HG02798 (cell line): ENCODE measurements at regions not wholly inside any gene's neighbourhood (a gene's known extent, or its start where the extent isn't known, plus 50 kb on each side); places are given as distances from the start of the nearest gene placed in this dataset.

Experiments used
- ATAC-seq: cut with Tn5 transposase; IDR thresholded peaks from one replicate; pipeline ENCODE4 v1.9.1; 2021; ENCODE audit warnings: mild to moderate bottlenecking; ENCODE audit not compliant: unreplicated experiment, poor library complexity

DNA sequence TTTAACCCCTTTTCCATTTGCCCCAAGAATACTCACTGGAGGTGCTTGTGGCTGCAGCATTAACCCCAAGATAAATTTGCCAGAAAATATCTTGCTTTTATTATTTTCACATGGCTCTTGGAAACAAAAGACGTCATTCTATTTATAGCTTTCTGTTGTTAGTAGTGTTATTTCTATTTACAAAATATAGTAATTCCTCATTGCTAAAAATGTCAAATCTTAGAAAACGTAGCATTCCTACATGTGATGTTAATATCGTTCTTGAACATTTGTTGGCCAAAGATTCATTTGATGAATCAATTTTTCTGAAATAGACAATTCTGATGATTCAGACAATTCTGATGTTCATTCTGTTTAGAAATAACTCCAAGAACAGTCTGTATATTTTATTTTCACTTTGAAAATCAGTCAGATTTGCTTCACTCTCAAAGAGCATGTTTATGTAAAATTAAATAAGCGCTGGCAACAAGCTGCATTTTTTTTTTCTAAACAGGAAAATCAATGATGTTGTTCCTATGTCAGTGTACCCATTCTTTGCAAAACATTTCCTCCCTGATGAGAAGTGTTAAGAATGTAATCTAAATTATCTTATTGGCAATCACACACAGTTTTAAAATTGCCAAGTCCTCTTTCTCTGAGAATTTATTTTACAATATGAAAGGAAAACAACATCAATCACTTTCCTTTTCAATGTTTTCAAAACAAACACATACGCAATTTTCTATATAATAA is 334.0 kb downstream of the KCTD12 start:
- ATAC-seq = no peak

DNA sequence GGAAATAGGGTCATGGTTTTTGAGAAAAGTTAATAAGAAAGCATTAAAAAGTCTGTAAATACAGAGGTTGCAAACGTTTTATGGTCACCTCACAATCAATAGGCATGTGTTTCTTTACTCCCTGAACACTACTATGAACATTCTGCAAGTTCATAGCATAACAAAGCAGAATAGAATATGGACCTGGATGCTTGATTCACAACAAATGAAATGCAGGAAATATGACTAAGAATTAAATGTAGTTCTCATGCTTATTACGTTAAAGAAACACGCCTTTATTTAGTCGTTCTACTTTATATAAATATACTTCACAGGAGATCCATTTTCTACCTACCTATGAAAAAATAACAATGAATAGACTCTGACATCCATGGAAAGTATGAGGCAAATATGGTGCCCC is 344.0 kb downstream of the KCTD12 start:
- ATAC-seq = no peak

- ATAC-seq = no peak
Measured at GRCh38 chr13:76538004-76538403, 348.2 kb downstream of the KCTD12 start.

DNA sequence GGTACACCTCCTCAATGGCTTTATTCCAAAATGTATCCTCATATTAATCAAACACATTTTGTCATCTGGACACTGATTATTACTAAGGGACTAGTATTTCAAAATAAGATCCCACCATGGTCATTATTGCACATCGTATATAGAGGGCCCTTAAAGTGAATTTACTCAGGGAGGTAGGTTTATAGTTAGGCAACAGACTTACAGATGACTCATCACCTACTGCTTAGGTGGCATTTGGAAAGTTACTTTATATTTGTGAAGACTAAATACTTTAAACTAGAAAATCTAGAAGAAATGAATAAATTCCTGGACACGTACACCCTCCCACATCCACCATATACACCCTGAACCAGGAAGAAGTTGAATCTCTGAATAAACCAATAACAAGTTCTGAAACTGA is 353.0 kb downstream of the KCTD12 start:
- no peak for ATAC-seq

DNA sequence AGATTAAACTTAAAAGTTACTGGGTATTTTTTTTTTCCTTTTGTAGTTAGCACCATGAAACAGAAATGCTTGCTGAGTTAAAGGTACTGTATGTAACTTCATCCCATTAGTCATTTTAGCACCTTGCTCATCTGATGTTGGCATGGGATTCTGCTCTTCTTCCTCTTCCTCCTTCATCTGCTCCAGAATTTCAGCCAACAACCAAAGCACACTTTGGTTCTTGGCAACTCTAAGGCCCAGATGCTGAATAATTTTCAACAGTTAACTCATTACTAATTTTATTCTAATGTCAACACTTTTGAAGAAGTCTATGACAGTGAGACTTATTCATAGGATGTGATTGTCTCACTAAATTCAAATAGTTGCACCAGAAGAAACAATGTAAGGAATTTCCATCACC is 359.2 kb downstream of the KCTD12 start:
- ATAC-seq = no peak

GRCh38 chr13:76523740-76524340 is 362.4 kb downstream of the KCTD12 start:
- ATAC-seq = peak; percentile 86

DNA sequence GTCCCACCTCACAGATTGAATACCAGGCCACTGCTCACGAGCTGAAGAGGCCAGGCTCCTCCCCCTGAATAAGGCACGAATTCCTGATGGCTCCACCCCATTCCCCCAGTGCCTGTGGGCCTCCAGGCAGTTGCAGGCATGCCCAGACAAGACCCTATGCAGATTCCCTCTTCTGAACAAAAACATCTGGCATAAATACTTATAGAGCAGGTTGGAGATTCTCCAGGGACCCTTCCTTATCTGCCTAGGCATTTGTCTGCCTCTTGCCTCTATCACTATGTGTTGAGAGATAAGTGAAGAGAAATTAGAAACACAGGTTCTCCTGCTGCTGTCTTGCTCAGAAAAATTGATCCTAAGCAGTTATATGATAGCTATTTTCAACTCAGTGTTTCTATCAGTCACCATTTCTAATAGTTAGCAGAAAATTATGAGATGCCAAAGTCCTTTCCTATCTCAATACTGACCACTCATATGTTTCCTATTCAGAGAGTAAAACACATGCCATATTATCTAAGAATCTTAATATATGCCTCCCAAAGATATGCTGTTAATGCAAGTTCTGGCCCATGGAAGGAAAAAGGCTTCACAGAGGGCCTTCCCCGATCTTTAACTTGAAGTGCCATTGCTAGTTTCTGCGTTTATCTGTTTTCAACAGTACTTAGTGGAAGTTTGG is 364.0 kb downstream of the KCTD12 start:
- ATAC-seq = no peak

DNA sequence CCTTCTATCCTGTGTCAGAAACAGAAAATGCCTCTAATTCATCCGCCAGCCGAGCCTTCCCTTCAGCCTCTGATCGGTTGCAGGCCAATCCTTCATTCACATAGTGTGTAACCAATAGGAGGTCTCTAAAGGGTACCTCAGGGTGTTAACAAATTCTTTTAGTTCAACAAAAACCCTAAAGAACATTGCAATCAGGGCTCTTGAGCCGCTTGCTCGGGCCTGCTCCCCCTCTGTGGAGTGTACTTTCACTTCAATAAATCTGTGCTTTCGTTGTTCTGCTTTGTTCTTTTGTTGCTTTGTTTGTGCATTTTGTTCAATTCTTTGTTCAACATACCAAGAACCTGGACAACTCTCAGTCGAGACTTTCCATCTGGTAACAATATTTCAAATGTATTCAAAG is 366.5 kb downstream of the KCTD12 start:
- no peak for ATAC-seq

- ATAC-seq = no peak
Measured at GRCh38 chr13:76516586-76516985, 369.6 kb downstream of the KCTD12 start.

GRCh38 chr13:76516013-76516412 is 370.2 kb downstream of the KCTD12 start:
- no peak for ATAC-seq

- ATAC-seq = no peak
Measured at GRCh38 chr13:76512721-76513145, 373.5 kb downstream of the KCTD12 start.

DNA sequence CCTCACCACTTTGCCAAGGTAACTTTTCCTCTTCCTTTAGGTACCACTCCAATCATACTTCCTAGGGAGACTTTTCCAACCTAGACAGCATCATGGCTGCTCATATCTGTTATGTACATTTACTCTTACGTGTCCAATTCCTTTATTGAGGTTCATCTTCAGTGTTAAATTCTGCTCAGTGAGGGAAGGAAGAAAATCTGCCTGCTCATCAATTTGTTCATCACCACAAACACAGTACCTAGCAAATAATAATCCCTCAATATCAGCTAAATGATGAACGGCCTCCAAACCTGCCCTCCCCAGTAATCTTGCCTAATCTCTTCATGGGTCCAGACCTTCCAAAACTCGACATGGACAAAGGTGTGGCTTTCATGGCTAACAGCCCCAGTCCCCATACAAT is 380.8 kb downstream of the KCTD12 start:
- no peak for ATAC-seq

- no peak for ATAC-seq
Measured at GRCh38 chr13:76503766-76504165, 382.4 kb downstream of the KCTD12 start.

GRCh38 chr13:76503291-76503690 is 382.9 kb downstream of the KCTD12 start:
- ATAC-seq = no peak

GRCh38 chr13:76500894-76501293 is 385.3 kb downstream of the KCTD12 start:
- no peak for ATAC-seq

- ATAC-seq = no peak
Measured at GRCh38 chr13:76499891-76500290, 386.3 kb downstream of the KCTD12 start.

DNA sequence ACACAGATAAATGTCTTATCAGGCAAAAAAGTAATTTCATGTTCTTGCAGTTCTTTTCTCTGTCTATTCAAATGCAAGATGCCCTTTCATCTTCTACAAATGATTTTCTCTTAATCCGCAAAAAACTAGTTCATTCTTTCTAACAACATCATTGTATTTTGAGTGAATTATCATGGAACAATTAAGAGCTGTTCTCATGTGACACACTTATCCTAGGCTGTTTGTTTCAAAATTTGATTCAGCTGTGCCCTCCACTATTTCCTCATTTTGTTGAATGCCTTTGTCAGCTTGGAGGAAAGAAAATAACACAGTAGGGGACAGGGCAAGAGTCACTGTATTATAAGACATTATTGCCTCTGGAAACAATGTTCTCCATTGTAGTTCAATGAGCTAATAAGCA is 396.9 kb downstream of the KCTD12 start:
- no peak for ATAC-seq

DNA sequence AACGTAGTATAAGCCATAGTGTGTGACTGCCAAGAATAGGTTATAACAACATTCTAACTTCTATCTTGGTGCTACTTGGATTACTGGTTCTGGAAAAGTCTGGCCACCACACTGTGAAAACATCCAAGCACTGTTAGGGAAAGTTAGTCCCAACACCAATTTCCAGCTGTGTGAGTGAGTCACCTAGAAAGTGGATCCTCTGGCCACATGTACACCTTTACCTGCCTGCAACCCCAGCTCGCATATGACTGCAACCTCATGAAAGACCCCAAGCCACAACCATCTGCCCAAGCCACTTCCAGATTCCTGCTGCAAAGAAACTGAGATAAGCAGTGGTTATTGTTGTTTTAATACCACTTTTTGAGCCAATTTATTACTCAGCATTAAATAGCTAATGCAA is 404.5 kb downstream of the KCTD12 start:
- no peak for ATAC-seq

DNA sequence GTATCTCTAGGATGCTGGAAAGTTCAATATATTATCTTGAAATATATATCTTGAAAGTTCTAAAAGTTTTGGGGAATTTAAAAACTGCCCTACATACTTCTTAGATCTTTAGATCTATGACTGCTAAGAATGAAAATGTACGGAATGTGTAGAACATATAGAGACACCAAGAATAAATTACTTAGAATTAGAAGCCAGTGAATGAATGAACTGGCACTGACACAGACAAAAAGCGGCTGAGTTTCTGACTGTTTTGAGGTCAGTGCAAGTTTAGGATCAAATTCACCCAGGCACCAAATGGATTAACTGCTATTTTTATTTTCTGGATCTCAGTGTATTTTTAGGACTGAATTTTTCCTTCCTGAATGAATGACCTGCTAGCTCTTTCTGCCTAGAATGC is 411.2 kb downstream of the KCTD12 start:
- ATAC-seq = no peak

DNA sequence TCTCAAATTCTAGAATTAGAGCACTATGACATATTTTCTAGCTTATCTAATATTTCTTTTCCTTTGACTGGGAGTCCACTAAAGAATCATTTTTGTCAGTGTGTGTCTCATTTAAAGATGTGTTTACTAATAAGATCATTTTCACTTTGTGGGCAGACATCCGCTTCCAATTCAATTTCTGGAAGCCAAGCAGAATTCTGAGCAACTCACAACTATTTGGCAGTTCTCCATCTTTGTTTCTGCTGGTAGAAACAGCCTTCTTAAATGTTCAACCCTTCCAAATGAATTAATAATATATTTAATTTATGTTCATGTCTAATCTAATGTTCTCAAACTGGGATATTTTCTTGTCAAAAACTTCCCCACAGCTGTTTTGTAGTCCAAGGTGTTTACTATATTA is 411.8 kb downstream of the KCTD12 start:
- no peak for ATAC-seq

GRCh38 chr13:76473552-76474134 is 412.6 kb downstream of the KCTD12 start:
- ATAC-seq = peak; percentile 100
